ENCODE measurements at regions not wholly inside any gene's neighbourhood (a gene's known extent, or its start where the extent isn't known, plus 50 kb on each side); places are given as distances from the start of the nearest gene placed in this dataset.

GRCh38 chr20:52420805-52421204 lies 229.2 kb upstream of the ZFP64 start:
- no peak for TF ChIP-seq CTCF (IDR thresholded peaks at IDR 0.05; ENCODE audit: borderline replicate concordance, extremely low read depth, low read length, poor library complexity, severe bottlenecking)
- TF ChIP-seq EZH2 (IDR thresholded peaks at IDR 0.05; ENCODE audit: borderline replicate concordance, low read depth, low read length, severe bottlenecking) = no peak
